Activated naive CD4-positive, alpha-beta T cell treated with anti-CD3 and anti-CD28 coated beads, Interleukin-2, amount 10 ng/mL, durations not matched to agents 7 days and 5 days (primary cell): ENCODE measurements at regions not wholly inside any gene's neighbourhood (a gene's known extent, or its start where the extent isn't known, plus 50 kb on each side); places are given as distances from the start of the nearest gene placed in this dataset.

Source experiments
- CTCF ChIA-PET: fragments of 350-600 bp; sonication (Branson Sonifier 250); formaldehyde crosslinking; loops from one replicate; lab custom pipeline; 2021; ENCODE audit warnings: antibody characterized with exemption; lab: Charles Lee
- DNase-seq: peaks from one replicate; pipeline ENCODE4 v3.0.0-alpha.2; 2020
- H3K27ac Mint-ChIP-seq: one replicate; pipeline ENCODE4 v1.8.0; 2021; ENCODE audit warnings: mild to moderate bottlenecking, moderate library complexity, mixed read lengths
- H3K27me3 Mint-ChIP-seq: one replicate; pipeline ENCODE4 v1.8.0; 2021; ENCODE audit warnings: mild to moderate bottlenecking, mixed read lengths
- H3K36me3 Mint-ChIP-seq: one replicate; pipeline ENCODE4 v1.8.0; 2021; ENCODE audit warnings: mixed read lengths
- H3K4me1 Mint-ChIP-seq: one replicate; pipeline ENCODE4 v1.8.0; 2021; ENCODE audit warnings: mixed read lengths
- H3K4me3 Mint-ChIP-seq: one replicate; pipeline ENCODE4 v1.8.0; 2021; ENCODE audit warnings: mild to moderate bottlenecking, moderate library complexity, mixed read lengths
- H3K9me3 Mint-ChIP-seq: one replicate; pipeline ENCODE4 v1.8.0; 2021; ENCODE audit warnings: mixed read lengths

- Mint-ChIP-seq H3K36me3 (peaks cover 4% of the 10 kb centered on the region), H3K27ac (no peak overlapping the region), H3K9me3 (peaks cover 37% of the 10 kb centered on the region), H3K4me1 (peaks cover 7% of the 10 kb centered on the region), H3K4me3 (no peak overlapping the region), H3K27me3 (no peaks in the 10 kb centered on the region)
- DNase-seq = no peak
- CTCF ChIA-PET = interaction anchor here (0.8 to 0.9 kb wide), 2 partner anchors 13 to 65 kb away, joined by 3 to 6 read pairs; no protein-coding TSS in a partner anchor
Observed at GRCh38 chr4:26094076-26094475, 180.1 kb downstream of the SMIM20 start.

- H3K4me1 Mint-ChIP-seq = peaks cover 6% of the 10 kb centered on the region
- peaks cover 39% of the 10 kb centered on the region for H3K9me3 Mint-ChIP-seq
- H3K27me3 Mint-ChIP-seq = no peaks in the 10 kb centered on the region
Observed at GRCh38 chr4:26094911-26095310, 180.9 kb downstream of the SMIM20 start.

GRCh38 chr4:26099967-26100366, 185.9 kb downstream of the SMIM20 start:
- Mint-ChIP-seq H3K27me3 (no peaks in the 10 kb centered on the region), H3K9me3 (peaks cover 29% of the 10 kb centered on the region), H3K36me3 (peaks cover 4% of the 10 kb centered on the region), H3K4me3 (no peak overlapping the region), H3K27ac (no peak overlapping the region), H3K4me1 (peaks cover 7% of the 10 kb centered on the region)
- CTCF ChIA-PET = interaction anchor here (0.7 kb wide), 1 partner anchor 107 kb away, joined by 3 read pairs; no protein-coding TSS in a partner anchor
- no peak for DNase-seq

More at GRCh38 chr4:26094911-26095310, 180.9 kb downstream of the SMIM20 start:
- Mint-ChIP-seq H3K27ac (no peak overlapping the region), H3K4me3 (no peak overlapping the region), H3K36me3 (peaks cover 4% of the 10 kb centered on the region)
- no peak for DNase-seq
- CTCF ChIA-PET = no interaction called here

- H3K27ac Mint-ChIP-seq = no peak overlapping the region
- no peak overlapping the region for H3K4me3 Mint-ChIP-seq
- H3K36me3 Mint-ChIP-seq = peaks cover 4% of the 10 kb centered on the region
- no peaks in the 10 kb centered on the region for H3K27me3 Mint-ChIP-seq
- no peak for DNase-seq
- CTCF ChIA-PET = no interaction called here
- peaks cover 7% of the 10 kb centered on the region for H3K4me1 Mint-ChIP-seq
- peaks cover 26% of the 10 kb centered on the region for H3K9me3 Mint-ChIP-seq
Observed at GRCh38 chr4:26101011-26101410, 187.0 kb downstream of the SMIM20 start.

- Mint-ChIP-seq H3K27ac (no peak overlapping the region), H3K27me3 (peaks cover 8% of the 10 kb centered on the region), H3K9me3 (peaks cover 11% of the 10 kb centered on the region), H3K36me3 (no peaks in the 10 kb centered on the region), H3K4me3 (no peak overlapping the region), H3K4me1 (peaks cover 7% of the 10 kb centered on the region)
- CTCF ChIA-PET = no interaction called here
- DNase-seq = no peak
Observed at GRCh38 chr4:26104056-26104685, 190.2 kb downstream of the SMIM20 start.

- CTCF ChIA-PET = no interaction called here
- no peak overlapping the region for H3K27ac Mint-ChIP-seq
- peaks cover 8% of the 10 kb centered on the region for H3K27me3 Mint-ChIP-seq
- no peak for DNase-seq
- peaks cover 7% of the 10 kb centered on the region for H3K4me1 Mint-ChIP-seq
- H3K4me3 Mint-ChIP-seq = no peak overlapping the region
- peaks cover 7% of the 10 kb centered on the region for H3K9me3 Mint-ChIP-seq
- H3K36me3 Mint-ChIP-seq = no peaks in the 10 kb centered on the region
Observed at GRCh38 chr4:26105337-26105736, 191.3 kb downstream of the SMIM20 start.

- peaks cover 13% of the 10 kb centered on the region for H3K27me3 Mint-ChIP-seq
- peaks cover 12% of the 10 kb centered on the region for H3K9me3 Mint-ChIP-seq
- no peak for DNase-seq
- H3K4me3 Mint-ChIP-seq = no peak overlapping the region
- H3K36me3 Mint-ChIP-seq = no peaks in the 10 kb centered on the region
- peaks cover 7% of the 10 kb centered on the region for H3K4me1 Mint-ChIP-seq
- no peak overlapping the region for H3K27ac Mint-ChIP-seq
- CTCF ChIA-PET = interaction anchor here (1.5 kb wide), 1 partner anchor 14 kb away, joined by 3 read pairs; no protein-coding TSS in a partner anchor
Observed at GRCh38 chr4:26105815-26106699, 192.0 kb downstream of the SMIM20 start.

GRCh38 chr4:26106776-26107175, 192.8 kb downstream of the SMIM20 start:
- Mint-ChIP-seq H3K4me1 (peaks cover 7% of the 10 kb centered on the region), H3K36me3 (no peaks in the 10 kb centered on the region), H3K9me3 (peaks cover 14% of the 10 kb centered on the region), H3K27ac (peak overlapping the region; percentile 61), H3K27me3 (peaks cover 16% of the 10 kb centered on the region), H3K4me3 (no peak overlapping the region)
- DNase-seq = no peak
- CTCF ChIA-PET = interaction anchor here (0.6 to 1.5 kb wide), 2 partner anchors 15 to 201 kb away, joined by 3 read pairs; no protein-coding TSS in a partner anchor

GRCh38 chr4:26108054-26108453, 194.0 kb downstream of the SMIM20 start:
- CTCF ChIA-PET = interaction anchor here (0.7 to 1.5 kb wide), 2 partner anchors 16 to 26 kb away, joined by 3 read pairs; no protein-coding TSS in a partner anchor
- no peak overlapping the region for H3K4me3 Mint-ChIP-seq
- H3K27me3 Mint-ChIP-seq = peaks cover 16% of the 10 kb centered on the region
- peaks cover 23% of the 10 kb centered on the region for H3K9me3 Mint-ChIP-seq
- no peak for DNase-seq
- peaks cover 2% of the 10 kb centered on the region for H3K36me3 Mint-ChIP-seq
- no peak overlapping the region for H3K27ac Mint-ChIP-seq
- H3K4me1 Mint-ChIP-seq = peaks cover 7% of the 10 kb centered on the region

GRCh38 chr4:26110493-26110892, 196.5 kb downstream of the SMIM20 start:
- Mint-ChIP-seq H3K36me3 (peaks cover 3% of the 10 kb centered on the region), H3K27me3 (peaks cover 16% of the 10 kb centered on the region), H3K4me3 (no peak overlapping the region), H3K9me3 (peaks cover 32% of the 10 kb centered on the region), H3K4me1 (no peaks in the 10 kb centered on the region), H3K27ac (no peak overlapping the region)
- CTCF ChIA-PET = interaction anchor here (1.2 kb wide), 1 partner anchor 9 kb away, joined by 7 read pairs; no protein-coding TSS in a partner anchor
- DNase-seq = no peak

- Mint-ChIP-seq H3K4me1 (no peaks in the 10 kb centered on the region), H3K4me3 (no peak overlapping the region), H3K36me3 (peaks cover 3% of the 10 kb centered on the region), H3K27me3 (peaks cover 20% of the 10 kb centered on the region), H3K9me3 (peaks cover 43% of the 10 kb centered on the region), H3K27ac (no peak overlapping the region)
- DNase-seq = no peak
- CTCF ChIA-PET = interaction anchor here (0.8 kb wide), 1 partner anchor 30 kb away, joined by 3 read pairs; no protein-coding TSS in a partner anchor
Observed at GRCh38 chr4:26113339-26113940, 199.4 kb downstream of the SMIM20 start.

GRCh38 chr4:26116057-26116456, 202.0 kb downstream of the SMIM20 start:
- H3K9me3 Mint-ChIP-seq = peaks cover 37% of the 10 kb centered on the region
- no peaks in the 10 kb centered on the region for H3K4me1 Mint-ChIP-seq
- H3K27ac Mint-ChIP-seq = no peak overlapping the region
- CTCF ChIA-PET = no interaction called here
- H3K27me3 Mint-ChIP-seq = peaks cover 11% of the 10 kb centered on the region
- no peak overlapping the region for H3K4me3 Mint-ChIP-seq
- peaks cover 3% of the 10 kb centered on the region for H3K36me3 Mint-ChIP-seq
- no peak for DNase-seq

GRCh38 chr4:26120098-26120825, 200.6 kb upstream of the RBPJ start:
- Mint-ChIP-seq H3K4me3 (no peak overlapping the region), H3K4me1 (no peaks in the 10 kb centered on the region), H3K9me3 (peaks cover 19% of the 10 kb centered on the region), H3K36me3 (no peaks in the 10 kb centered on the region), H3K27ac (no peak overlapping the region), H3K27me3 (peaks cover 8% of the 10 kb centered on the region)
- CTCF ChIA-PET = interaction anchor here (2.3 kb wide), 1 partner anchor 10 kb away, joined by 7 read pairs; no protein-coding TSS in a partner anchor
- no peak for DNase-seq
